Lung (tissue), 12 donors: ENCODE measurements at regions not wholly inside any gene's neighbourhood (a gene's known extent, or its start where the extent isn't known, plus 50 kb on each side); places are given as distances from the start of the nearest gene placed in this dataset. TPM values are rescaled to one million over a fixed set of nuclear protein-coding genes. Genes with fewer than 3 reads are reported as not detected.

Experiments used
- ATAC-seq: fragments of 200-7000 bp; cut with Tn5 transposase; one replicate; pipeline ENCODE4 v1.9.1; 2020; ENCODE audit warnings: moderate number of reproducible peaks; ENCODE audit not compliant: insufficient read depth, low FRiP score
- DNase-seq, 3 donors: peaks; one replicate each; pipeline ENCODE4 v3.0.0-alpha.2; 2013 to 2017
- H3K27ac ChIP-seq, 2 donors: one replicate each; pipeline ENCODE4 v1.5.1; 2013; ENCODE audit warnings: mild to moderate bottlenecking in 2 of 2, moderate library complexity in 2 of 2, control low read depth in 1 of 2, inconsistent platforms in 1 of 2, low read depth in 1 of 2, low read length in 1 of 2
- H3K27me3 ChIP-seq, 3 donors: one replicate each; pipeline ENCODE4 v1.5.1; 2013; ENCODE audit warnings: low read length in 2 of 3; ENCODE audit not compliant: control insufficient read depth in 3 of 3, insufficient read depth in 3 of 3
- H3K36me3 ChIP-seq, 4 donors: one replicate each; pipeline ENCODE4 v1.5.1; 2013; ENCODE audit warnings: low read length in 4 of 4, mild to moderate bottlenecking in 1 of 4, moderate library complexity in 1 of 4; ENCODE audit not compliant: control insufficient read depth in 4 of 4, insufficient read depth in 4 of 4
- H3K4me1 ChIP-seq, 5 donors: one replicate each; pipeline ENCODE4 v1.5.1; 2013; ENCODE audit warnings: low read length in 5 of 5, mild to moderate bottlenecking in 2 of 5, moderate library complexity in 1 of 5; ENCODE audit not compliant: control insufficient read depth in 5 of 5, insufficient read depth in 5 of 5
- H3K4me3 ChIP-seq: one replicate; pipeline ENCODE4 v1.5.1; 2013; ENCODE audit warnings: mild to moderate bottlenecking, control low read depth, moderate library complexity
- H3K9ac ChIP-seq, 2 donors: one replicate each; pipeline ENCODE4 v1.5.1; 2013; ENCODE audit warnings: low read length in 2 of 2, control low read depth in 1 of 2; ENCODE audit not compliant: insufficient read depth in 1 of 2
- H3K9me3 ChIP-seq, 4 donors: one replicate each; pipeline ENCODE4 v1.5.1; 2013; ENCODE audit warnings: low read length in 3 of 4, mild to moderate bottlenecking in 1 of 4, moderate library complexity in 1 of 4; ENCODE audit not compliant: control insufficient read depth in 4 of 4, insufficient read depth in 3 of 4
- small RNA-seq: library from RNA; depleted of rRNA; stranded (forward); fragments of <200 nt; gene quantifications from one replicate; pipeline ENCODE3, GENCODE V24; 2014; ENCODE audit warnings: low replicate concordance
- TF ChIP-seq, protein P1 (sequence below): IDR thresholded peaks from 2 replicates; pipeline ENCODE4 v1.5.1; 2012; ENCODE audit warnings: mild to moderate bottlenecking; ENCODE audit errors: control extremely low read depth, extremely low read depth
- donor health status: control.
- donor health status: control.
- donor health status: Bipolar disorder and iron deficiency.
- donor health status: healthy.
- donor health status: DM: yes; HTN: yes; CAD: no.

DNA sequence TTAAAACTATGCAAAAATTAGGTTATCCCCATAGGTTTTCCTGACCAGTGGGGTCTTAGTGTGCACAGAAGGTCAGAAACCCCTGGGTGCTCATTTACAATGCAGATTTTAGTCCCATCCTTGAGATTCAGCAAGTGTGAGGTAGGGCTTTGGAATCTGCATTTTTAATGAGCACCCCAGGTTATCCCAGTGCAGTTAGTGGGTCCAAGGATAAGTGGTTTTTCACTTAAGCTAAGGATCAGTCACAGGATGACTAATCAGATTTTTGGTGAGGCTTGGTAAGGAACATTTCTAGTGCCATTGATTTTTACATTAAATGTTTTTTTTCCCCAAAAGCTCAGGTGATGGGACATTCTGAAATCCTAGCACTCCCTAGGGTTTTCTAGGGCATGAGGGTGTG, 50.7 kb upstream of the MGAT5 start:
- H3K9ac ChIP-seq = no peak overlapping the region
- DNase-seq = no peak
- H3K4me1 ChIP-seq = peaks cover 0 to 63% (median 9%) of the 10 kb centered on the region in 5 donors
- no peak overlapping the region for H3K27ac ChIP-seq
- no peak overlapping the region for H3K4me3 ChIP-seq
- no peak for ATAC-seq
- no peaks in the 10 kb centered on the region for H3K9me3 ChIP-seq
- TF ChIP-seq, protein P1, sequence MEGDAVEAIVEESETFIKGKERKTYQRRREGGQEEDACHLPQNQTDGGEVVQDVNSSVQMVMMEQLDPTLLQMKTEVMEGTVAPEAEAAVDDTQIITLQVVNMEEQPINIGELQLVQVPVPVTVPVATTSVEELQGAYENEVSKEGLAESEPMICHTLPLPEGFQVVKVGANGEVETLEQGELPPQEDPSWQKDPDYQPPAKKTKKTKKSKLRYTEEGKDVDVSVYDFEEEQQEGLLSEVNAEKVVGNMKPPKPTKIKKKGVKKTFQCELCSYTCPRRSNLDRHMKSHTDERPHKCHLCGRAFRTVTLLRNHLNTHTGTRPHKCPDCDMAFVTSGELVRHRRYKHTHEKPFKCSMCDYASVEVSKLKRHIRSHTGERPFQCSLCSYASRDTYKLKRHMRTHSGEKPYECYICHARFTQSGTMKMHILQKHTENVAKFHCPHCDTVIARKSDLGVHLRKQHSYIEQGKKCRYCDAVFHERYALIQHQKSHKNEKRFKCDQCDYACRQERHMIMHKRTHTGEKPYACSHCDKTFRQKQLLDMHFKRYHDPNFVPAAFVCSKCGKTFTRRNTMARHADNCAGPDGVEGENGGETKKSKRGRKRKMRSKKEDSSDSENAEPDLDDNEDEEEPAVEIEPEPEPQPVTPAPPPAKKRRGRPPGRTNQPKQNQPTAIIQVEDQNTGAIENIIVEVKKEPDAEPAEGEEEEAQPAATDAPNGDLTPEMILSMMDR = no peak
- no peaks in the 10 kb centered on the region for H3K27me3 ChIP-seq
- no peaks in the 10 kb centered on the region for H3K36me3 ChIP-seq

Small RNA genes lying in the stretch of these regions (small RNA-seq; reads per million reads assigned to genes)
- gene MIR3679 = not detected
